HL-60 (cell line): ENCODE measurements at regions not wholly inside any gene's neighbourhood (a gene's known extent, or its start where the extent isn't known, plus 50 kb on each side); places are given as distances from the start of the nearest gene placed in this dataset.

Source experiments
- GABPA ChIP-seq: IDR thresholded peaks from 2 replicates; pipeline ENCODE4 v1.6.1; 2012; ENCODE audit warnings: low read depth
- POLR2AphosphoS5 ChIP-seq: IDR thresholded peaks from 2 replicates; pipeline ENCODE4 v1.6.1; 2012; ENCODE audit warnings: low read depth
- REST ChIP-seq: IDR thresholded peaks from 2 replicates; pipeline ENCODE4 v1.6.1; 2012; ENCODE audit warnings: low read depth; ENCODE audit not compliant: insufficient replicate concordance
- TF ChIP-seq, protein P1 (sequence below): IDR thresholded peaks from one replicate; pipeline ENCODE4 v1.5.1; 2011; ENCODE audit warnings: low read length, control low read depth, inconsistent platforms; ENCODE audit not compliant: insufficient read depth

GRCh38 chr11:109733245-109733644, 311.3 kb downstream of the C11orf87 start:
- TF ChIP-seq, protein P1, sequence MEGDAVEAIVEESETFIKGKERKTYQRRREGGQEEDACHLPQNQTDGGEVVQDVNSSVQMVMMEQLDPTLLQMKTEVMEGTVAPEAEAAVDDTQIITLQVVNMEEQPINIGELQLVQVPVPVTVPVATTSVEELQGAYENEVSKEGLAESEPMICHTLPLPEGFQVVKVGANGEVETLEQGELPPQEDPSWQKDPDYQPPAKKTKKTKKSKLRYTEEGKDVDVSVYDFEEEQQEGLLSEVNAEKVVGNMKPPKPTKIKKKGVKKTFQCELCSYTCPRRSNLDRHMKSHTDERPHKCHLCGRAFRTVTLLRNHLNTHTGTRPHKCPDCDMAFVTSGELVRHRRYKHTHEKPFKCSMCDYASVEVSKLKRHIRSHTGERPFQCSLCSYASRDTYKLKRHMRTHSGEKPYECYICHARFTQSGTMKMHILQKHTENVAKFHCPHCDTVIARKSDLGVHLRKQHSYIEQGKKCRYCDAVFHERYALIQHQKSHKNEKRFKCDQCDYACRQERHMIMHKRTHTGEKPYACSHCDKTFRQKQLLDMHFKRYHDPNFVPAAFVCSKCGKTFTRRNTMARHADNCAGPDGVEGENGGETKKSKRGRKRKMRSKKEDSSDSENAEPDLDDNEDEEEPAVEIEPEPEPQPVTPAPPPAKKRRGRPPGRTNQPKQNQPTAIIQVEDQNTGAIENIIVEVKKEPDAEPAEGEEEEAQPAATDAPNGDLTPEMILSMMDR, result no peak
- TF ChIP-seq GABPA (no peak), POLR2AphosphoS5 (no peak), REST (no peak)
